Cardiac muscle cell (in vitro differentiated cells and primary cell): ENCODE measurements at regions not wholly inside any gene's neighbourhood (a gene's known extent, or its start where the extent isn't known, plus 50 kb on each side); places are given as distances from the start of the nearest gene placed in this dataset.

Experiments used
- DNase-seq, 2 donors: peaks; one replicate each; pipeline versions ENCODE4 v3.0.0 to v3.0.0-alpha.2; 2010 to 2017; ENCODE audit warnings: low read depth in 1 of 2, low spot score in 1 of 2
- H3K27ac ChIP-seq: fragments of 200-600 bp; sonication (generic); 2 replicates; pipeline ENCODE4 v1.5.1; 2016
- H3K27me3 ChIP-seq: fragments of 200-600 bp; sonication (generic); 2 replicates; pipeline ENCODE4 v1.6.0; 2016; ENCODE audit warnings: control low read depth
- H3K36me3 ChIP-seq: fragments of 200-600 bp; sonication (generic); 2 replicates; pipeline ENCODE4 v1.5.1; 2016; ENCODE audit warnings: control low read depth
- H3K4me1 ChIP-seq: fragments of 200-600 bp; sonication (generic); 2 replicates; pipeline ENCODE4 v1.8.1; 2017; ENCODE audit warnings: low read depth, mild to moderate bottlenecking, mixed run types
- H3K4me3 ChIP-seq: fragments of 200-600 bp; sonication (generic); 2 replicates; pipeline ENCODE4 v1.5.1; 2016; ENCODE audit warnings: mild to moderate bottlenecking
- H3K9me3 ChIP-seq: fragments of 200-600 bp; sonication (generic); 2 replicates; pipeline ENCODE4 v1.5.1; 2017; ENCODE audit warnings: low read depth, mild to moderate bottlenecking, control low read depth
- CTCF ChIP-seq: IDR thresholded peaks from 2 replicates; pipeline ENCODE4 v1.5.1; 2012; ENCODE audit warnings: low read depth, mild to moderate bottlenecking, low read length

- H3K36me3 ChIP-seq, result no peaks in the 10 kb centered on the region
- H3K9me3 ChIP-seq, result no peaks in the 10 kb centered on the region
- H3K4me3 ChIP-seq, result no peak overlapping the region
- no peak for DNase-seq
- H3K27me3 ChIP-seq, result no peaks in the 10 kb centered on the region
- H3K4me1 ChIP-seq, result peaks cover 11% of the 10 kb centered on the region
- no peak for TF ChIP-seq CTCF
- H3K27ac ChIP-seq, result no peak overlapping the region
Observed at GRCh38 chr1:234752927-234753326, 142.9 kb upstream of the IRF2BP2 start.

- no peaks in the 10 kb centered on the region for H3K27me3 ChIP-seq
- peaks cover 15% of the 10 kb centered on the region for H3K4me1 ChIP-seq
- H3K27ac ChIP-seq, result peak overlapping the region; percentile 62
- no peak overlapping the region for H3K4me3 ChIP-seq
- H3K36me3 ChIP-seq, result no peaks in the 10 kb centered on the region
- DNase-seq, result no peak
- no peaks in the 10 kb centered on the region for H3K9me3 ChIP-seq
- TF ChIP-seq CTCF, result no peak
Observed at GRCh38 chr1:234751678-234752077, 141.7 kb upstream of the IRF2BP2 start.

- no peaks in the 10 kb centered on the region for H3K9me3 ChIP-seq
- no peak for DNase-seq
- peak overlapping the region; percentile 62 for H3K27ac ChIP-seq
- no peaks in the 10 kb centered on the region for H3K36me3 ChIP-seq
- no peak overlapping the region for H3K4me3 ChIP-seq
- TF ChIP-seq CTCF, result no peak
- no peaks in the 10 kb centered on the region for H3K27me3 ChIP-seq
- peaks cover 21% of the 10 kb centered on the region for H3K4me1 ChIP-seq
Observed at GRCh38 chr1:234750922-234751627, 141.1 kb upstream of the IRF2BP2 start.

GRCh38 chr1:234748713-234749112, 138.7 kb upstream of the IRF2BP2 start:
- no peak for TF ChIP-seq CTCF
- Histone ChIP-seq H3K9me3 (no peaks in the 10 kb centered on the region), H3K4me3 (no peak overlapping the region), H3K4me1 (peaks cover 34% of the 10 kb centered on the region), H3K36me3 (no peaks in the 10 kb centered on the region), H3K27me3 (no peaks in the 10 kb centered on the region), H3K27ac (no peak overlapping the region)
- no peak for DNase-seq

- H3K4me3 ChIP-seq, result no peak overlapping the region
- TF ChIP-seq CTCF, result no peak
- peaks cover 39% of the 10 kb centered on the region for H3K4me1 ChIP-seq
- no peaks in the 10 kb centered on the region for H3K9me3 ChIP-seq
- no peak for DNase-seq
- H3K27me3 ChIP-seq, result no peaks in the 10 kb centered on the region
- H3K27ac ChIP-seq, result no peak overlapping the region
- no peaks in the 10 kb centered on the region for H3K36me3 ChIP-seq
Observed at GRCh38 chr1:234748066-234748465, 138.1 kb upstream of the IRF2BP2 start.
